ENCODE measurements at regions not wholly inside any gene's neighbourhood (a gene's known extent, or its start where the extent isn't known, plus 50 kb on each side); places are given as distances from the start of the nearest gene placed in this dataset.

- TF ChIP-seq EZH2 (IDR thresholded peaks at IDR 0.05; ENCODE audit: insufficient read depth, poor library complexity, severe bottlenecking): no peak
- no peak for TF ChIP-seq EZH2phosphoT487 (IDR thresholded peaks at IDR 0.05; ENCODE audit: insufficient read depth, low read depth)
Measured at GRCh38 chr4:135344492-135344891, 1142.9 kb upstream of the PABPC4L start.

All from GM23248 (cell line).